PC-3 (cell line): ENCODE measurements at regions not wholly inside any gene's neighbourhood (a gene's known extent, or its start where the extent isn't known, plus 50 kb on each side); places are given as distances from the start of the nearest gene placed in this dataset.

Experiments
- EZH2 ChIP-seq: fragments of 300-600 bp; sonication (generic); IDR thresholded peaks from one replicate; pipeline ENCODE4 v1.6.1; 2017; ENCODE audit warnings: antibody characterized with exemption, mild to moderate bottlenecking, low read length; ENCODE audit not compliant: unreplicated experiment
- TF ChIP-seq, protein P1 (sequence below): fragments of 300-600 bp; sonication (generic); conservative IDR thresholded peaks from 2 replicates; pipeline ENCODE4 v1.5.1; 2017; ENCODE audit warnings: antibody characterized with exemption, low read depth, mild to moderate bottlenecking, low read length

DNA sequence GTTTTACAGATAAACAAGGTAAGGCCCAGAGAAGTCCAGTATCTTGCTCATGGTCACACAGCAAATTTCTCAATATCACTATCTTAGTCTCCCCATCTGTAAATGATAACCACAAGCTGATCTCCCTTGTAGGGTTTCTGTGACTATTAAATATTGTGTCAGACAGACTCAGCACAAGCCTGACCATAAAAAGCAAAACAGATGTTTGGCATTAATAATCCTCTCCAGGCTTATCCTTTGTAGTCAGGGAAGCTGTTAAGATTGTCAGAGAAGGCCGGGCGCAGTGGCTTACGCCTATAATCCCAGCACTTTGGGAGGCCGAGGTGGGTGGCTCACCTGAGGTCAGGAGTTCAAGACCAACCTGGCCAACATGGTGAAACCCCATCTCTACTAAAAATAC, 173.2 kb upstream of the PRICKLE2 start:
- TF ChIP-seq, protein P1, sequence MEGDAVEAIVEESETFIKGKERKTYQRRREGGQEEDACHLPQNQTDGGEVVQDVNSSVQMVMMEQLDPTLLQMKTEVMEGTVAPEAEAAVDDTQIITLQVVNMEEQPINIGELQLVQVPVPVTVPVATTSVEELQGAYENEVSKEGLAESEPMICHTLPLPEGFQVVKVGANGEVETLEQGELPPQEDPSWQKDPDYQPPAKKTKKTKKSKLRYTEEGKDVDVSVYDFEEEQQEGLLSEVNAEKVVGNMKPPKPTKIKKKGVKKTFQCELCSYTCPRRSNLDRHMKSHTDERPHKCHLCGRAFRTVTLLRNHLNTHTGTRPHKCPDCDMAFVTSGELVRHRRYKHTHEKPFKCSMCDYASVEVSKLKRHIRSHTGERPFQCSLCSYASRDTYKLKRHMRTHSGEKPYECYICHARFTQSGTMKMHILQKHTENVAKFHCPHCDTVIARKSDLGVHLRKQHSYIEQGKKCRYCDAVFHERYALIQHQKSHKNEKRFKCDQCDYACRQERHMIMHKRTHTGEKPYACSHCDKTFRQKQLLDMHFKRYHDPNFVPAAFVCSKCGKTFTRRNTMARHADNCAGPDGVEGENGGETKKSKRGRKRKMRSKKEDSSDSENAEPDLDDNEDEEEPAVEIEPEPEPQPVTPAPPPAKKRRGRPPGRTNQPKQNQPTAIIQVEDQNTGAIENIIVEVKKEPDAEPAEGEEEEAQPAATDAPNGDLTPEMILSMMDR: no peak
- TF ChIP-seq EZH2: no peak
